H1 (cell line): ENCODE measurements at regions not wholly inside any gene's neighbourhood (a gene's known extent, or its start where the extent isn't known, plus 50 kb on each side); places are given as distances from the start of the nearest gene placed in this dataset.
A peak's percentile ranks its signal among the peaks of the same experiment; 100 is the strongest.

Source experiments
- CTCF ChIA-PET: fragments of 300-600 bp; sonication (Branson Sonifier 250); formaldehyde crosslinking; loops from one replicate; lab custom pipeline; 2021; ENCODE audit not compliant: partially characterized antibody; lab: Charles Lee
- POLR2A ChIA-PET: fragments of 300-600 bp; sonication (Branson Sonifier 250); formaldehyde crosslinking; loops from one replicate; lab custom pipeline; 2021; ENCODE audit warnings: inconsistent platforms; ENCODE audit not compliant: partially characterized antibody; lab: Charles Lee
- DNase-seq, 2 experiments: peaks; one replicate each; pipeline versions ENCODE4 v3.0.0 to v3.0.0-alpha.2; 2010 to 2022; ENCODE audit warnings: low spot score in 2 of 2, low read depth in 1 of 2, mixed read lengths in 1 of 2
- FAIRE-seq: peaks from 2 replicates; lab custom pipeline; 2011; peaks lifted over from hg19 to GRCh38; lab: Jason Lieb, UNC
- H2AFZ ChIP-seq: 2 replicates; pipeline ENCODE4 v1.8.1; 2012; ENCODE audit warnings: low read length, inconsistent platforms
- H2AK5ac ChIP-seq: 2 replicates; pipeline ENCODE4 v1.6.1; 2013; ENCODE audit warnings: low read depth, low read length
- H2BK120ac ChIP-seq: replicated peaks from 2 replicates; pipeline ENCODE3; 2013; ENCODE audit warnings: low read depth, low read length, inconsistent platforms
- H2BK12ac ChIP-seq: 2 replicates; pipeline ENCODE4 v1.6.1; 2013; ENCODE audit warnings: low read depth, low read length
- H2BK15ac ChIP-seq: 2 replicates; pipeline ENCODE4 v1.6.1; 2013; ENCODE audit warnings: low read length
- H2BK20ac ChIP-seq: 2 replicates; pipeline ENCODE4 v1.6.1; 2013; ENCODE audit warnings: low read length
- H2BK5ac ChIP-seq: 2 replicates; pipeline ENCODE4 v1.6.1; 2013; ENCODE audit warnings: low read depth, low read length
- H3K14ac ChIP-seq: 2 replicates; pipeline ENCODE4 v1.6.1; 2013; ENCODE audit warnings: inconsistent platforms; ENCODE audit not compliant: insufficient read length
- H3K18ac ChIP-seq: 2 replicates; pipeline ENCODE4 v1.6.1; 2013; ENCODE audit warnings: low read length; ENCODE audit errors: extremely low read depth
- H3K23ac ChIP-seq: 2 replicates; pipeline ENCODE4 v1.6.1; 2013; ENCODE audit warnings: inconsistent platforms; ENCODE audit not compliant: insufficient read length
- H3K23me2 ChIP-seq: 2 replicates; pipeline ENCODE4 v1.6.1; 2013; ENCODE audit warnings: low read depth, low read length
- H3K27ac ChIP-seq: 2 replicates; pipeline ENCODE4 v1.6.1; 2011; ENCODE audit warnings: low read depth, low read length, inconsistent platforms
- H3K27me3 ChIP-seq, 4 experiments: replicated peaks in 1 of 4; 1 replicate in 1 of 4; 2 replicates in 3 of 4; pipeline versions ENCODE4 v1.6.1 to v1.8.1; 2011 to 2013; ENCODE audit warnings: low read length in 3 of 4, mild to moderate bottlenecking in 3 of 4, inconsistent platforms in 2 of 4, mixed read lengths in 2 of 4, moderate library complexity in 1 of 4; ENCODE audit not compliant: control insufficient read depth in 3 of 4, insufficient read depth in 3 of 4; ENCODE audit errors: extremely low read depth in 1 of 4
- H3K36me3 ChIP-seq, 4 experiments: 2 replicates each; pipeline versions ENCODE4 v1.6.1 to v1.8.1; 2011 to 2013; ENCODE audit warnings: mild to moderate bottlenecking in 4 of 4, low read length in 3 of 4, moderate library complexity in 2 of 4, control low read depth in 1 of 4, inconsistent platforms in 1 of 4; ENCODE audit not compliant: insufficient read depth in 4 of 4, control insufficient read depth in 2 of 4
- H3K4ac ChIP-seq: replicated peaks from 2 replicates; pipeline ENCODE3; 2013; ENCODE audit warnings: low read length, low read depth, mixed read lengths, inconsistent platforms; ENCODE audit not compliant: insufficient read length
- H3K4me1 ChIP-seq, 4 experiments: replicated peaks in 1 of 4; 1 replicate in 1 of 4; 2 replicates in 3 of 4; pipeline versions ENCODE4 v1.6.1 to v1.8.1; 2011 to 2013; ENCODE audit warnings: low read length in 3 of 4, inconsistent platforms in 2 of 4, mixed read lengths in 1 of 4; ENCODE audit not compliant: insufficient read depth in 4 of 4, control insufficient read depth in 3 of 4
- H3K4me2 ChIP-seq, 2 experiments: 2 replicates each; pipeline versions ENCODE4 v1.6.1 to v1.8.1; 2011 to 2013; ENCODE audit warnings: low read depth in 2 of 2, low read length in 2 of 2, control low read depth in 1 of 2, inconsistent platforms in 1 of 2, mild to moderate bottlenecking in 1 of 2; ENCODE audit not compliant: insufficient read depth in 1 of 2
- H3K4me3 ChIP-seq, 4 experiments: fragments of 200-600, 300-600 bp in 1 of 4; sonication (generic), shearing (Covaris generic), sonication (Bioruptor Twin) in 1 of 4; 2 replicates each; pipeline versions ENCODE4 v1.5.1 to v1.8.1; 2011 to 2016; ENCODE audit warnings: low read length in 4 of 4, low read depth in 3 of 4, control low read depth in 2 of 4, inconsistent platforms in 2 of 4, mild to moderate bottlenecking in 2 of 4, mixed read lengths in 1 of 4, moderate library complexity in 1 of 4; ENCODE audit not compliant: insufficient read depth in 2 of 4; ENCODE audit errors: extremely low read depth in 1 of 4
- H3K56ac ChIP-seq: replicated peaks from 2 replicates; pipeline ENCODE3; 2013; ENCODE audit warnings: low read depth, mild to moderate bottlenecking, mixed read lengths, low read length, inconsistent platforms; ENCODE audit not compliant: insufficient read length
- H3K79me1 ChIP-seq: 2 replicates; pipeline ENCODE4 v1.6.1; 2013; ENCODE audit warnings: low read depth, low read length, control low read depth
- H3K79me2 ChIP-seq, 2 experiments: 2 replicates each; pipeline versions ENCODE4 v1.6.1 to v1.8.1; 2012 to 2013; ENCODE audit warnings: low read length in 2 of 2, mild to moderate bottlenecking in 2 of 2, inconsistent platforms in 1 of 2; ENCODE audit not compliant: insufficient read depth in 2 of 2, control insufficient read depth in 1 of 2
- H3K9ac ChIP-seq, 4 experiments: replicated peaks in 1 of 4; 1 replicate in 1 of 4; 2 replicates in 3 of 4; pipeline versions ENCODE4 v1.6.1 to v1.8.1; 2011 to 2013; ENCODE audit warnings: low read depth in 3 of 4, low read length in 3 of 4, control low read depth in 2 of 4, mild to moderate bottlenecking in 2 of 4, moderate library complexity in 2 of 4, inconsistent platforms in 1 of 4; ENCODE audit errors: extremely low read depth in 1 of 4
- H3K9me3 ChIP-seq, 2 experiments: 2 replicates each; pipeline versions ENCODE4 v1.6.1 to v1.8.1; 2012 to 2013; ENCODE audit warnings: mild to moderate bottlenecking in 2 of 2, moderate library complexity in 2 of 2, control low read depth in 1 of 2, inconsistent platforms in 1 of 2, low read depth in 1 of 2, low read length in 1 of 2, mixed read lengths in 1 of 2; ENCODE audit not compliant: insufficient read depth in 2 of 2
- H4K20me1 ChIP-seq, 2 experiments: replicated peaks in 1 of 2; 2 replicates each; pipeline versions ENCODE3 to v1.8.1; 2011 to 2013; ENCODE audit warnings: inconsistent platforms in 2 of 2, low read length in 2 of 2, mild to moderate bottlenecking in 1 of 2; ENCODE audit not compliant: insufficient read depth in 2 of 2, control insufficient read depth in 1 of 2
- H4K5ac ChIP-seq: 2 replicates; pipeline ENCODE4 v1.6.1; 2013; ENCODE audit warnings: low read length, low read depth, mixed read lengths, inconsistent platforms; ENCODE audit not compliant: insufficient read length
- H4K8ac ChIP-seq: 2 replicates; pipeline ENCODE4 v1.8.0; 2013; ENCODE audit warnings: mild to moderate bottlenecking, moderate library complexity, low read length, inconsistent platforms; ENCODE audit not compliant: insufficient read depth; ENCODE audit errors: extremely low read depth
- H4K91ac ChIP-seq: replicated peaks from 2 replicates; pipeline ENCODE3; 2013; ENCODE audit warnings: low read length, mixed read lengths, inconsistent platforms; ENCODE audit not compliant: insufficient read length
- CBX8 ChIP-seq: fragments of 300-800, 300-1000 bp; sonication (generic); IDR thresholded peaks from 2 replicates; pipeline ENCODE4 v1.7.1; 2016; ENCODE audit warnings: low read depth, low read length, borderline replicate concordance
- EZH2 ChIP-seq: fragments of 200-600 bp; sonication (generic); IDR thresholded peaks from 2 replicates; pipeline ENCODE4 v1.7.1; 2012; ENCODE audit warnings: low read depth, mild to moderate bottlenecking, moderate library complexity, low read length, inconsistent platforms; ENCODE audit not compliant: severe bottlenecking
- HDAC2 ChIP-seq, 2 experiments: fragments of 300-600 bp in 1 of 2; sonication (generic) in 1 of 2; IDR thresholded peaks; 2 replicates each; pipeline ENCODE4 v1.6.1; 2011 to 2012; ENCODE audit warnings: low read depth in 2 of 2, low read length in 2 of 2, mild to moderate bottlenecking in 2 of 2, moderate library complexity in 2 of 2, borderline replicate concordance in 1 of 2, inconsistent platforms in 1 of 2
- POLR2A ChIP-seq, 2 experiments: IDR thresholded peaks; 1 replicate in 1 of 2; 2 replicates in 1 of 2; pipeline ENCODE4 v1.6.1; 2011; ENCODE audit warnings: low read depth in 2 of 2, low read length in 2 of 2, mild to moderate bottlenecking in 2 of 2; ENCODE audit errors: control extremely low read depth in 1 of 2
- POLR2AphosphoS5 ChIP-seq: IDR thresholded peaks from 2 replicates; pipeline ENCODE4 v1.6.1; 2011; ENCODE audit warnings: low read depth, low read length
- RAD21 ChIP-seq, 2 experiments: IDR thresholded peaks in 1 of 2; conservative IDR thresholded peaks in 1 of 2; 2 replicates each; pipeline ENCODE4 v1.6.1; 2011; ENCODE audit warnings: low read depth in 2 of 2, low read length in 2 of 2, improper control_type of control experiment in 1 of 2, inconsistent platforms in 1 of 2, mild to moderate bottlenecking in 1 of 2, moderate library complexity in 1 of 2
- RFX5 ChIP-seq: IDR thresholded peaks from 2 replicates; pipeline ENCODE4 v1.6.1; 2011; ENCODE audit warnings: low read depth, low read length, improper control_type of control experiment, borderline replicate concordance
- RXRA ChIP-seq: IDR thresholded peaks from 2 replicates; pipeline ENCODE4 v1.6.1; 2011; ENCODE audit warnings: low read depth, mild to moderate bottlenecking, low read length, moderate library complexity; ENCODE audit not compliant: insufficient read depth
- SP1 ChIP-seq: IDR thresholded peaks from 2 replicates; pipeline ENCODE4 v1.6.1; 2011; ENCODE audit warnings: low read depth, low read length
- TBP ChIP-seq: IDR thresholded peaks from 2 replicates; pipeline ENCODE4 v1.6.1; 2011; ENCODE audit warnings: low read depth, low read length, improper control_type of control experiment
- WGBS, 2 experiments: shearing (Covaris generic) in 1 of 2; methylation state at CpG; one replicate each; pipeline versions ENCODE4 v1.1.6 to v1.1.7; 2013 to 2015; ENCODE audit warnings: low lambda C conversion rate in 2 of 2, mixed read lengths in 2 of 2, inconsistent platforms in 1 of 2, low coverage in 1 of 2, missing lambda C conversion rate in 1 of 2; ENCODE audit not compliant: insufficient replicate concordance in 2 of 2, insufficient coverage in 1 of 2, insufficient read length in 1 of 2; ENCODE audit errors: extremely low coverage in 1 of 2, missing lambda C conversion rate in 1 of 2; 5-methylcytosine and 5-hydroxymethylcytosine counted together
- TF ChIP-seq, protein P1 (sequence below): IDR thresholded peaks from 2 replicates; pipeline ENCODE4 v1.6.1; 2012; ENCODE audit warnings: inconsistent platforms

DNA sequence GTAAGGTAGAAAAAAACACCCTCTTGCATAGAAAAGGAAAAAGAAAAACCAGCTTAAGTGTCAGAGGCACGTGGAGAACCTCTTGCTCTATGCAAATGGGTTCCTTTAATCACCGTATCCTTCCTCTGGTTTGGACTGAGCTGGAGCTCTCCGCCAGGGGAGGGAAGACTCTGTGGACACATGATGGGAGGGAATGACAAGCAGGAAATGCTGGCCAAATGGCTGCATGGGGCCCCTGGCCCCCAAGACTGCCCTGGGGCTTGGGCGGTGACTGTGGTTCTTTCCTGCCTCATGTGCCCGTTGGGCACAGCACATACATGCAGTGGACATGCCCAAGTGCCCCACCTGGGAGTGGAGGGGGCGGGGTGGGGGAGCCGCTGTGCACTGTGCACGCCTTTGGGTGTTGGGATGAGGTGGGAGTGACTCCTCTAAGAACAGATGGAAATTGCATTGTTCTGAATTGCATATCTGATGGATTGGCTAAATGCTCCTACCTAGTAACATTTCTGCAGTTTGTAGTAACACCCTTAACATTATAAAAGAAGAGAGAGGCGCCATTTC, 166.4 kb upstream of the AVPR1A start:
- Histone ChIP-seq H3K23ac (no peak overlapping the region), H3K4ac (no peak overlapping the region), H2AFZ (peak overlapping the region; percentile 22; the same call in 1 of the 2 replicates), H3K18ac (no peak overlapping the region), H3K4me2 (no peak overlapping the region), H3K9me3 (no peaks in the 10 kb centered on the region), H3K27ac (no peak overlapping the region), H3K79me2 (no peaks in the 10 kb centered on the region), H3K9ac (no peak overlapping the region), H2BK12ac (no peak overlapping the region), H3K56ac (no peak overlapping the region), H3K36me3 (no peaks in the 10 kb centered on the region), H3K23me2 (no peaks in the 10 kb centered on the region), H4K20me1 (no peaks in the 10 kb centered on the region), H2AK5ac (no peak overlapping the region), H3K4me1 (no peaks in the 10 kb centered on the region), H3K27me3 (no peaks in the 10 kb centered on the region), H3K79me1 (no peaks in the 10 kb centered on the region), H2BK20ac (no peak overlapping the region), H2BK120ac (no peak overlapping the region)
- CTCF ChIA-PET: no interaction called here
- WGBS, 2 experiments: 77% methylated on average over 6 of the region's 9 CpGs; no CpG with 5 or more reads in 1 of the 2 experiments
- FAIRE-seq (no peak), DNase-seq (no peak)
- no peak for TF ChIP-seq TBP
- TF ChIP-seq, protein P1, sequence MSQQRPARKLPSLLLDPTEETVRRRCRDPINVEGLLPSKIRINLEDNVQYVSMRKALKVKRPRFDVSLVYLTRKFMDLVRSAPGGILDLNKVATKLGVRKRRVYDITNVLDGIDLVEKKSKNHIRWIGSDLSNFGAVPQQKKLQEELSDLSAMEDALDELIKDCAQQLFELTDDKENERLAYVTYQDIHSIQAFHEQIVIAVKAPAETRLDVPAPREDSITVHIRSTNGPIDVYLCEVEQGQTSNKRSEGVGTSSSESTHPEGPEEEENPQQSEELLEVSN: no peak
- no peak for TF ChIP-seq RFX5
- no peak for TF ChIP-seq HDAC2 (IDR thresholded peaks at IDR 0.05; ENCODE audit: borderline replicate concordance in 1 of 2, low read depth in 2 of 2, low read length in 2 of 2)
- no peak for TF ChIP-seq RXRA
- no peak for TF ChIP-seq SP1
- TF ChIP-seq POLR2A (IDR thresholded peaks at IDR 0.05; ENCODE audit: control extremely low read depth in 1 of 2, low read depth in 2 of 2, low read length in 2 of 2): no peak
- no peak for TF ChIP-seq CBX8
- no peak for TF ChIP-seq RAD21 (IDR thresholded peaks at IDR 0.05 in 1 of 2, conservative IDR thresholded peaks at IDR 0.05 in 1 of 2; ENCODE audit: low read depth in 2 of 2, low read length in 2 of 2)
- TF ChIP-seq EZH2: no peak
- no peak for TF ChIP-seq POLR2AphosphoS5
- TF ChIP-seq, all 59 proteins: peak for 0
- Histone ChIP-seq H2BK15ac (no peak overlapping the region), H2BK5ac (no peak overlapping the region), H4K8ac (no peak overlapping the region; the same call in 1 of the 2 replicates), H4K5ac (no peak overlapping the region), H3K14ac (no peak overlapping the region), H4K91ac (no peak overlapping the region), H3K4me3 (no peak overlapping the region)
- POLR2A ChIA-PET: no interaction called here
